ENCODE measurements at regions not wholly inside any gene's neighbourhood (a gene's known extent, or its start where the extent isn't known, plus 50 kb on each side); places are given as distances from the start of the nearest gene placed in this dataset.

DNA sequence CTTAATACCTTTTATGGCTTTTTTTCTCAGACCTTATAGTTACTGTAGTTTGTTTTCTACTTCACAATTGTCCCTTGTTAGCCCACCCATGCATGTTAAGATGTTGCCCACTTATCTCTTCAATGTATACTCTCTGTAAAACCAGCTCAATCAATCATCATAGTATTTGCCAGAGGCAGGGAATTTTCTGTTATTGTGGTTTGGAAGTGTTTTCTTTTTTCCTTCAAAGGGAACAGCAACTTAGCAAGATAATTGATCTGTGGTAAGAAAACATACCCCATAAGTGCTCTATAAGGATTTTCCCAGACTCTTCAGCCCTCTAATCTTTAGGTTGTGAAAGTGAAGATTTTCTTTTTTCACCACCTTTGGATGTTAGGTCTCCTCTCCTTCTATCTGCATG lies 76.7 kb upstream of the SYT9 start:
- no TSS peak for BruUV-seq (replicated peaks)
- dilution Hi-C loops (cut with MboI; ENCODE audit: extremely low pct_ligation_motif_present, low sequenced_read_pairs), result no loop called here
- ChIA-PET CTCF (no interaction called here), POLR2A (no interaction called here)
- no peaks in the 10 kb centered on the region for H4K20me1 ChIP-seq (replicated peaks; ENCODE audit: control insufficient read depth, extremely low read depth, insufficient read depth, low read length)
- H3K4me2 ChIP-seq (ENCODE audit: insufficient read depth, low read length), result no peak overlapping the region
- TF ChIP-seq POLR2A (IDR thresholded peaks at IDR 0.05; ENCODE audit: low read depth, low read length) (no peak), JUN (IDR thresholded peaks at IDR 0.05; ENCODE audit: borderline replicate concordance, insufficient read depth, insufficient read length, low read depth) (no peak), POLR2AphosphoS5 (IDR thresholded peaks at IDR 0.05; ENCODE audit: insufficient read depth, low read depth, low read length) (no peak)
- TF ChIP-seq, protein P1, sequence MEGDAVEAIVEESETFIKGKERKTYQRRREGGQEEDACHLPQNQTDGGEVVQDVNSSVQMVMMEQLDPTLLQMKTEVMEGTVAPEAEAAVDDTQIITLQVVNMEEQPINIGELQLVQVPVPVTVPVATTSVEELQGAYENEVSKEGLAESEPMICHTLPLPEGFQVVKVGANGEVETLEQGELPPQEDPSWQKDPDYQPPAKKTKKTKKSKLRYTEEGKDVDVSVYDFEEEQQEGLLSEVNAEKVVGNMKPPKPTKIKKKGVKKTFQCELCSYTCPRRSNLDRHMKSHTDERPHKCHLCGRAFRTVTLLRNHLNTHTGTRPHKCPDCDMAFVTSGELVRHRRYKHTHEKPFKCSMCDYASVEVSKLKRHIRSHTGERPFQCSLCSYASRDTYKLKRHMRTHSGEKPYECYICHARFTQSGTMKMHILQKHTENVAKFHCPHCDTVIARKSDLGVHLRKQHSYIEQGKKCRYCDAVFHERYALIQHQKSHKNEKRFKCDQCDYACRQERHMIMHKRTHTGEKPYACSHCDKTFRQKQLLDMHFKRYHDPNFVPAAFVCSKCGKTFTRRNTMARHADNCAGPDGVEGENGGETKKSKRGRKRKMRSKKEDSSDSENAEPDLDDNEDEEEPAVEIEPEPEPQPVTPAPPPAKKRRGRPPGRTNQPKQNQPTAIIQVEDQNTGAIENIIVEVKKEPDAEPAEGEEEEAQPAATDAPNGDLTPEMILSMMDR (IDR thresholded peaks at IDR 0.05; ENCODE audit: extremely low read depth in 1 of 2, insufficient read depth in 1 of 2, low read depth in 1 of 2, low read length in 2 of 2), result no peak
- H3K9ac ChIP-seq (replicated peaks; ENCODE audit: extremely low read depth, insufficient read depth, low read length), result no peak overlapping the region
- H3K27me3 ChIP-seq (ENCODE audit: control insufficient read depth in 2 of 2, insufficient read depth in 2 of 2, low read length in 2 of 2), result no peaks in the 10 kb centered on the region
- no peak overlapping the region for H2AFZ ChIP-seq (ENCODE audit: low read depth, low read length)
- DNase-seq (ENCODE audit: low read depth, low spot score) (no peak), FAIRE-seq (no peak)
- intact Hi-C loops (cut with micrococcal nuclease), result no loop called here
- H3K79me2 ChIP-seq (ENCODE audit: control insufficient read depth, insufficient read depth, low read length), result no peaks in the 10 kb centered on the region
- no peaks in the 10 kb centered on the region for H3K36me3 ChIP-seq (ENCODE audit: control insufficient read depth in 2 of 2, extremely low read depth in 1 of 2, insufficient read depth in 2 of 2, low read length in 2 of 2)
- H3K4me3 ChIP-seq (replicated peaks in 1 of 3; ENCODE audit: insufficient read depth in 1 of 3, low read depth in 1 of 3, low read length in 3 of 3), result no peak overlapping the region
- no peaks in the 10 kb centered on the region for H3K9me3 ChIP-seq (replicated peaks; ENCODE audit: control insufficient read depth, insufficient read depth, low read length)
- no peaks in the 10 kb centered on the region for H3K4me1 ChIP-seq (ENCODE audit: control insufficient read depth, extremely low read depth, insufficient read depth, low read length)
- H3K27ac ChIP-seq (ENCODE audit: insufficient read depth, low read depth, low read length), result no peak overlapping the region
- H3K9me1 ChIP-seq (replicated peaks; ENCODE audit: control insufficient read depth, extremely low read depth, insufficient read depth, low read length), result no peaks in the 10 kb centered on the region

DNA sequence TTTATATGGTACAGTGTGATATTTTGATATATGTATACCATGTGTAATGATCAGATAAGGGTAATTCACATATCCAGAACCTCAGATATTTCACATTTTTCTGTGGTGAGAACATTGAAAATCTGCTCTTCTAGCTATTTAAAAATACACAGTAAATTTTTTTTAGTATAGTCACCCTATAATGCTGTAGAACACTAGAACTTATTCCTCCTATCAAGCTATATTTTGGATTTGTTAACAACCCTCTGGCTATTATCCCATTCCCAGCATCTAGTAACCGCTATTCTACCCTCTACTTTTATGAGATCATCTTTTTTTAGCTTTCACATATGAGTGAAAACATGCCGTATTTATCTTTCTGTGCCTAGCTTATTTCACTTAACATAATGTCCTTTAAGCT lies 65.5 kb upstream of the SYT9 start:
- DNase-seq (ENCODE audit: low read depth, low spot score) (no peak), FAIRE-seq (no peak)
- Histone ChIP-seq H3K4me3 (replicated peaks in 1 of 3; ENCODE audit: insufficient read depth in 1 of 3, low read depth in 1 of 3, low read length in 3 of 3) (no peak overlapping the region), H3K27me3 (ENCODE audit: control insufficient read depth in 2 of 2, insufficient read depth in 2 of 2, low read length in 2 of 2) (no peaks in the 10 kb centered on the region), H3K9me3 (replicated peaks; ENCODE audit: control insufficient read depth, insufficient read depth, low read length) (no peaks in the 10 kb centered on the region), H3K79me2 (ENCODE audit: control insufficient read depth, insufficient read depth, low read length) (no peaks in the 10 kb centered on the region), H3K4me2 (ENCODE audit: insufficient read depth, low read length) (no peak overlapping the region), H3K9ac (replicated peaks; ENCODE audit: extremely low read depth, insufficient read depth, low read length) (no peak overlapping the region), H3K4me1 (ENCODE audit: control insufficient read depth, extremely low read depth, insufficient read depth, low read length) (no peaks in the 10 kb centered on the region), H3K36me3 (ENCODE audit: control insufficient read depth in 2 of 2, extremely low read depth in 1 of 2, insufficient read depth in 2 of 2, low read length in 2 of 2) (no peaks in the 10 kb centered on the region), H3K9me1 (replicated peaks; ENCODE audit: control insufficient read depth, extremely low read depth, insufficient read depth, low read length) (no peaks in the 10 kb centered on the region), H4K20me1 (replicated peaks; ENCODE audit: control insufficient read depth, extremely low read depth, insufficient read depth, low read length) (no peaks in the 10 kb centered on the region), H3K27ac (ENCODE audit: insufficient read depth, low read depth, low read length) (no peak overlapping the region), H2AFZ (ENCODE audit: low read depth, low read length) (no peak overlapping the region)
- BruUV-seq (replicated peaks), result no TSS peak
- POLR2A ChIA-PET, result no interaction called here
- dilution Hi-C loops (cut with MboI; ENCODE audit: extremely low pct_ligation_motif_present, low sequenced_read_pairs) (no loop called here), intact Hi-C loops (cut with micrococcal nuclease) (no loop called here)
- peak; percentile 35 for TF ChIP-seq GATA2 (IDR thresholded peaks at IDR 0.05; ENCODE audit: insufficient read depth, insufficient read length, low read depth, low read length)
- TF ChIP-seq, protein P1 (IDR thresholded peaks at IDR 0.05; ENCODE audit: extremely low read depth in 1 of 2, insufficient read depth in 1 of 2, low read depth in 1 of 2, low read length in 2 of 2), result no peak
- CTCF ChIA-PET, result interaction anchor here (1.8 kb wide), 1 partner anchor 93 kb away, joined by 8 read pairs; no protein-coding TSS in a partner anchor

Data from endothelial cell of umbilical vein (primary cell).